A549 (cell line): ENCODE measurements at regions not wholly inside any gene's neighbourhood (a gene's known extent, or its start where the extent isn't known, plus 50 kb on each side); places are given as distances from the start of the nearest gene placed in this dataset.

Source experiments
- ATAC-seq, 2 experiments: fragments of 200-7000 bp in 1 of 2; fragments of >200 bp in 1 of 2; cut with Nextera tagmentation in 1 of 2; cut with Tn5 transposase in 1 of 2; 3 replicates each; pipeline versions ENCODE4 v1.8.0 to v1.9.1; 2018 to 2020; ENCODE audit warnings: mild to moderate bottlenecking in 1 of 2, moderate library complexity in 1 of 2
- CTCF ChIA-PET: fragments of 300-600 bp; sonication (Branson Sonifier 250); formaldehyde crosslinking; extraction: SDS; loops from one replicate; lab custom pipeline; 2021; ENCODE audit warnings: antibody characterized with exemption, inconsistent platforms; lab: Yijun Ruan, JAX
- POLR2A ChIA-PET: fragments of 350-600 bp; formaldehyde crosslinking; extraction: SDS; loops from one replicate; lab custom pipeline; 2021; ENCODE audit warnings: antibody characterized with exemption, inconsistent platforms; lab: Yijun Ruan, JAX
- DNase-seq, 2 experiments: peaks; one replicate each; pipeline versions ENCODE4 v3.0.0 to v3.0.0-alpha.2; 2011 to 2016; ENCODE audit warnings: low read depth in 1 of 2, low spot score in 1 of 2
- FAIRE-seq: peaks from 2 replicates; lab custom pipeline; 2011; peaks lifted over from hg19 to GRCh38; lab: Jason Lieb, UNC
- H3K27ac ChIP-seq, 2 experiments: fragments of >200 bp; sonication (Bioruptor Twin); formaldehyde crosslinking; 3 replicates each; pipeline ENCODE4 v1.5.1; 2016 to 2017
- H3K4me1 ChIP-seq: fragments of >200 bp; sonication (Bioruptor Twin); formaldehyde crosslinking; 3 replicates; pipeline ENCODE4 v1.6.1; 2016
- H3K4me2 ChIP-seq: fragments of >200 bp; sonication (Bioruptor Twin); formaldehyde crosslinking; 3 replicates; pipeline ENCODE4 v1.6.1; 2016
- H3K4me3 ChIP-seq: fragments of >200 bp; sonication (Bioruptor Twin); formaldehyde crosslinking; 3 replicates; pipeline ENCODE4 v1.5.1; 2016
- H3K9me3 ChIP-seq: fragments of >200 bp; sonication (Bioruptor Twin); formaldehyde crosslinking; 3 replicates; pipeline ENCODE4 v1.6.1; 2016
- BHLHE40 ChIP-seq: IDR thresholded peaks from 2 replicates; pipeline ENCODE4 v1.6.1; 2012; ENCODE audit warnings: low read depth, low read length, inconsistent platforms
- CBX8 ChIP-seq: fragments of 200-600 bp; sonication (generic); IDR thresholded peaks from 2 replicates; pipeline ENCODE4 v1.6.1; 2016
- CEBPB ChIP-seq, 2 experiments: fragments of >200 bp in 1 of 2; sonication (Bioruptor Twin) in 1 of 2; formaldehyde crosslinking in 1 of 2; IDR thresholded peaks; 2 replicates each; pipeline ENCODE4 v1.6.1; 2012 to 2016
- EHF ChIP-seq: fragments of 250-450 bp; sonication (Bioruptor Pico); IDR thresholded peaks from 2 replicates; pipeline ENCODE4 v1.5.0; 2020; ENCODE audit warnings: mild to moderate bottlenecking
- EP300 ChIP-seq, 2 experiments: fragments of >200 bp; sonication (Bioruptor Twin); formaldehyde crosslinking; IDR thresholded peaks; 2 replicates in 1 of 2; 3 replicates in 1 of 2; pipeline ENCODE4 v1.6.1; 2016 to 2017
- ESRRA ChIP-seq: fragments of 150-350 bp; IDR thresholded peaks from 2 replicates; pipeline ENCODE4 v1.6.1; 2014; ENCODE audit warnings: mild to moderate bottlenecking, low read length, borderline replicate concordance
- FOSL2 ChIP-seq, 2 experiments: fragments of 450-650 bp in 1 of 2; fragments of >200 bp in 1 of 2; sonication (Bioruptor Twin) in 1 of 2; formaldehyde crosslinking; IDR thresholded peaks; 2 replicates each; pipeline versions ENCODE4 v1.5.0 to v1.6.1; 2016 to 2020; ENCODE audit warnings: mild to moderate bottlenecking in 1 of 2, moderate library complexity in 1 of 2
- FOXS1 ChIP-seq: fragments of 250-450 bp; sonication (Bioruptor Pico); IDR thresholded peaks from 2 replicates; pipeline ENCODE4 v1.5.0; 2020; ENCODE audit warnings: mild to moderate bottlenecking, moderate library complexity
- HDAC2 ChIP-seq: fragments of 200-600 bp; sonication (generic); IDR thresholded peaks from 2 replicates; pipeline ENCODE4 v1.6.1; 2016
- HMGXB4 ChIP-seq: fragments of 250-450 bp; sonication (Bioruptor Pico); IDR thresholded peaks from 2 replicates; pipeline ENCODE4 v1.5.0; 2021; ENCODE audit warnings: mild to moderate bottlenecking, moderate library complexity, borderline replicate concordance
- JUNB ChIP-seq: fragments of >200 bp; sonication (Bioruptor Twin); formaldehyde crosslinking; IDR thresholded peaks from 2 replicates; pipeline ENCODE4 v1.6.1; 2016
- MAFK ChIP-seq: fragments of 450-650 bp; IDR thresholded peaks from 2 replicates; pipeline ENCODE4 v1.6.1; 2014; ENCODE audit not compliant: partially characterized antibody
- MAZ ChIP-seq: fragments of 150-350 bp; IDR thresholded peaks from 2 replicates; pipeline ENCODE4 v1.6.1; 2014; ENCODE audit warnings: antibody characterized with exemption, low read depth, low read length, borderline replicate concordance
- NFE2L2 ChIP-seq: fragments of 150-350 bp; conservative IDR thresholded peaks from 2 replicates; pipeline ENCODE4 v1.6.1; 2014; ENCODE audit warnings: low read length
- NPAS2 ChIP-seq: fragments of 250-450 bp; sonication (Bioruptor Pico); IDR thresholded peaks from 2 replicates; pipeline ENCODE4 v1.8.0; 2022; ENCODE audit warnings: mild to moderate bottlenecking, moderate library complexity, borderline replicate concordance
- NR3C1 ChIP-seq: fragments of >200 bp; sonication (Bioruptor Twin); formaldehyde crosslinking; IDR thresholded peaks from 3 replicates; pipeline ENCODE4 v1.6.1; 2017
- PBX3 ChIP-seq: IDR thresholded peaks from 2 replicates; pipeline ENCODE4 v1.6.1; 2012
- PHF8 ChIP-seq: fragments of 200-600 bp; sonication (generic); IDR thresholded peaks from 2 replicates; pipeline ENCODE4 v1.6.1; 2016; ENCODE audit warnings: low read depth, mild to moderate bottlenecking, antibody characterized with exemption, moderate library complexity, borderline replicate concordance
- POLR2A ChIP-seq: IDR thresholded peaks from 2 replicates; pipeline ENCODE4 v1.6.1; 2012; ENCODE audit warnings: mild to moderate bottlenecking, low read length
- POLR2AphosphoS2 ChIP-seq: conservative IDR thresholded peaks from 2 replicates; pipeline ENCODE4 v1.6.1; 2012; ENCODE audit warnings: low read length, improper control_type of control experiment, inconsistent platforms
- RARB ChIP-seq: fragments of 250-450 bp; sonication (Bioruptor Pico); IDR thresholded peaks from 2 replicates; pipeline ENCODE4 v1.8.0; 2021; ENCODE audit warnings: mild to moderate bottlenecking, moderate library complexity
- SMC3 ChIP-seq: fragments of >200 bp; sonication (Bioruptor Twin); formaldehyde crosslinking; IDR thresholded peaks from 3 replicates; pipeline ENCODE4 v1.6.1; 2018; ENCODE audit warnings: inconsistent platforms
- SREBF2 ChIP-seq: fragments of 450-650 bp; IDR thresholded peaks from 2 replicates; pipeline ENCODE4 v1.6.1; 2014; ENCODE audit warnings: mild to moderate bottlenecking, moderate library complexity
- TP53 ChIP-seq: fragments of 250-450 bp; sonication (Bioruptor Pico); IDR thresholded peaks from 2 replicates; pipeline ENCODE4 v1.5.0; 2021; ENCODE audit warnings: mild to moderate bottlenecking, moderate library complexity
- ZNF302 ChIP-seq: fragments of 250-450 bp; sonication (Bioruptor Pico); IDR thresholded peaks from 2 replicates; pipeline ENCODE4 v1.9.0; 2021; ENCODE audit warnings: inconsistent platforms, mild to moderate bottlenecking, moderate library complexity
- ZSCAN20 ChIP-seq: fragments of 250-450 bp; sonication (Bioruptor Pico); IDR thresholded peaks from 2 replicates; pipeline ENCODE4 v1.8.0; 2022; ENCODE audit warnings: mild to moderate bottlenecking, moderate library complexity
- WGBS: methylation state at CpG from one replicate; pipeline ENCODE4 v1.1.6; 2017; ENCODE audit errors: missing lambda C conversion rate; 5-methylcytosine and 5-hydroxymethylcytosine counted together
- TF ChIP-seq, protein P1 (sequence below): fragments of 150-350 bp; IDR thresholded peaks from 2 replicates; pipeline ENCODE4 v1.6.1; 2014; ENCODE audit warnings: low read depth, mild to moderate bottlenecking, low read length
- TF ChIP-seq, protein P2 (sequence below): fragments of 200-600 bp; sonication (generic); IDR thresholded peaks from 2 replicates; pipeline ENCODE4 v1.6.1; 2016; ENCODE audit warnings: antibody characterized with exemption, mild to moderate bottlenecking, moderate library complexity

DNA sequence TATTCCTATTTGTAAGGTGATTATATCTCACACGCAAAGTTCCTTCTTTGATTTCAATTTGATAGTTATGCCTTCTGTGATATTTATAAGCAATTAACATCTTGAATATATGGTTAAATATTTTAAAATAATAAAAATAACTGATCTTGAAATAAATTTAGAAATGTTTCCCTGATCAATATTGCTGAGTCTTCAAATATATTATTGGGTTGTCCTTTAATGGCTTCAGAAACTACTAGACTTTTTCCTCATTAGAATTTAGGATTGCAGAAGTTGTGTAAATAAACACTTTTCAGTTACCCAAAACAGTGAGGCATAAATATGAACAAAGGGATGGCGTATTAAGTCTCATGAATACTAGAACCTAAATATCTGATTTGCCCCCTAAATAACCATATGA is 252.3 kb upstream of the PRR20A start:
- no peak for FAIRE-seq
- H3K4me3 ChIP-seq = no peak overlapping the region

DNA sequence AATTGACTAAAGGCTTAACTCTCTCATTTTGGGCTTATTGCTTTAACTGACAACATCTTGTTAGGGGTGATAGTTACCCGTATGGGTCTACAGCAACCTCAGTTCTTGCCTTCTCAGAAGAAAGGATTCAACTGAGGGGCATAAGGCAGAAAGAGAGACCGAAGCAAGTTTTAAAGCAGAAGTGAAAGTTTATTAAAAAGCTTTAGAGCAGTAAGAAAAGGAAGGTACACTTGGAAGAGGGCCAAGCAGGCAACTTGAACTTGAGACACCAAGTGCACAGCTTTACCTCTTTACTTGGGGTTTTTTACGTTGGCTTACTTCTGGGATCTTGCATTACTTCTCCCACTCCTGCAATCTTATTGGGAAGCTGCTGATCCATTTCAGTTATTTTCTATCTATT is 246.9 kb upstream of the PRR20A start:
- POLR2A ChIA-PET = no interaction called here
- 14% methylated on average over 3 of the region's 3 CpGs for WGBS
- DNase-seq = no peak

More for the DNA sequence above, 252.3 kb upstream of the PRR20A start:
- POLR2A ChIA-PET = no interaction called here
- 19% methylated on average over 2 of the region's 2 CpGs for WGBS
- no peak for ATAC-seq
- CTCF ChIA-PET = no interaction called here
- Histone ChIP-seq H3K9me3 (no peaks in the 10 kb centered on the region), H3K27ac (no peak overlapping the region), H3K4me2 (no peak overlapping the region), H3K4me1 (no peaks in the 10 kb centered on the region)
- DNase-seq = no peak
- no peak for TF ChIP-seq NFE2L2
- TF ChIP-seq, protein P1, sequence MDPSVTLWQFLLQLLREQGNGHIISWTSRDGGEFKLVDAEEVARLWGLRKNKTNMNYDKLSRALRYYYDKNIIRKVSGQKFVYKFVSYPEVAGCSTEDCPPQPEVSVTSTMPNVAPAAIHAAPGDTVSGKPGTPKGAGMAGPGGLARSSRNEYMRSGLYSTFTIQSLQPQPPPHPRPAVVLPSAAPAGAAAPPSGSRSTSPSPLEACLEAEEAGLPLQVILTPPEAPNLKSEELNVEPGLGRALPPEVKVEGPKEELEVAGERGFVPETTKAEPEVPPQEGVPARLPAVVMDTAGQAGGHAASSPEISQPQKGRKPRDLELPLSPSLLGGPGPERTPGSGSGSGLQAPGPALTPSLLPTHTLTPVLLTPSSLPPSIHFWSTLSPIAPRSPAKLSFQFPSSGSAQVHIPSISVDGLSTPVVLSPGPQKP = no peak
- TF ChIP-seq, protein P2, sequence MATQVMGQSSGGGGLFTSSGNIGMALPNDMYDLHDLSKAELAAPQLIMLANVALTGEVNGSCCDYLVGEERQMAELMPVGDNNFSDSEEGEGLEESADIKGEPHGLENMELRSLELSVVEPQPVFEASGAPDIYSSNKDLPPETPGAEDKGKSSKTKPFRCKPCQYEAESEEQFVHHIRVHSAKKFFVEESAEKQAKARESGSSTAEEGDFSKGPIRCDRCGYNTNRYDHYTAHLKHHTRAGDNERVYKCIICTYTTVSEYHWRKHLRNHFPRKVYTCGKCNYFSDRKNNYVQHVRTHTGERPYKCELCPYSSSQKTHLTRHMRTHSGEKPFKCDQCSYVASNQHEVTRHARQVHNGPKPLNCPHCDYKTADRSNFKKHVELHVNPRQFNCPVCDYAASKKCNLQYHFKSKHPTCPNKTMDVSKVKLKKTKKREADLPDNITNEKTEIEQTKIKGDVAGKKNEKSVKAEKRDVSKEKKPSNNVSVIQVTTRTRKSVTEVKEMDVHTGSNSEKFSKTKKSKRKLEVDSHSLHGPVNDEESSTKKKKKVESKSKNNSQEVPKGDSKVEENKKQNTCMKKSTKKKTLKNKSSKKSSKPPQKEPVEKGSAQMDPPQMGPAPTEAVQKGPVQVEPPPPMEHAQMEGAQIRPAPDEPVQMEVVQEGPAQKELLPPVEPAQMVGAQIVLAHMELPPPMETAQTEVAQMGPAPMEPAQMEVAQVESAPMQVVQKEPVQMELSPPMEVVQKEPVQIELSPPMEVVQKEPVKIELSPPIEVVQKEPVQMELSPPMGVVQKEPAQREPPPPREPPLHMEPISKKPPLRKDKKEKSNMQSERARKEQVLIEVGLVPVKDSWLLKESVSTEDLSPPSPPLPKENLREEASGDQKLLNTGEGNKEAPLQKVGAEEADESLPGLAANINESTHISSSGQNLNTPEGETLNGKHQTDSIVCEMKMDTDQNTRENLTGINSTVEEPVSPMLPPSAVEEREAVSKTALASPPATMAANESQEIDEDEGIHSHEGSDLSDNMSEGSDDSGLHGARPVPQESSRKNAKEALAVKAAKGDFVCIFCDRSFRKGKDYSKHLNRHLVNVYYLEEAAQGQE = no peak
- no peak for TF ChIP-seq CEBPB (IDR thresholded peaks at IDR 0.05)
- TF ChIP-seq MAFK = peak; percentile 28
- TF ChIP-seq BHLHE40 = no peak
- TF ChIP-seq HMGXB4 (CRISPR knock-in tag) = no peak
- no peak for TF ChIP-seq EP300 (IDR thresholded peaks at IDR 0.05)

GRCh38 chr13:56900549-56901279 is 240.0 kb upstream of the PRR20A start:
- no peak overlapping the region for H3K4me2 ChIP-seq
- CTCF ChIA-PET = no interaction called here
- no peak overlapping the region for H3K4me3 ChIP-seq
- no peak for DNase-seq
- H3K4me1 ChIP-seq = no peaks in the 10 kb centered on the region
- no peak for ATAC-seq
- WGBS = 47% methylated on average over 3 of the region's 30 CpGs
- POLR2A ChIA-PET = no interaction called here
- FAIRE-seq = no peak
- no peak overlapping the region for H3K27ac ChIP-seq
- no peaks in the 10 kb centered on the region for H3K9me3 ChIP-seq
- TF ChIP-seq FOXS1 (CRISPR knock-in tag) = no peak
- TF ChIP-seq SREBF2 = no peak
- no peak for TF ChIP-seq PBX3
- no peak for TF ChIP-seq POLR2AphosphoS2
- no peak for TF ChIP-seq JUNB
- TF ChIP-seq NR3C1 = no peak
- TF ChIP-seq POLR2A = no peak
- no peak for TF ChIP-seq RARB (CRISPR knock-in tag)
- no peak for TF ChIP-seq ESRRA
- TF ChIP-seq ZSCAN20 (CRISPR knock-in tag) = no peak
- TF ChIP-seq BHLHE40 = no peak
- TF ChIP-seq, protein P1 = no peak
- TF ChIP-seq SMC3 = no peak

More for the DNA sequence above, 246.9 kb upstream of the PRR20A start:
- ATAC-seq (no peak), FAIRE-seq (no peak)
- no peaks in the 10 kb centered on the region for H3K4me1 ChIP-seq
- H3K27ac ChIP-seq = no peak overlapping the region
- H3K4me3 ChIP-seq = no peak overlapping the region
- CTCF ChIA-PET = no interaction called here
- no peak overlapping the region for H3K4me2 ChIP-seq
- no peaks in the 10 kb centered on the region for H3K9me3 ChIP-seq
- TF ChIP-seq PHF8 (no peak), ZNF302 (CRISPR knock-in tag) (no peak), NPAS2 (CRISPR knock-in tag) (no peak), MAZ (no peak), CEBPB (IDR thresholded peaks at IDR 0.05) (no peak), RARB (CRISPR knock-in tag) (no peak), HDAC2 (no peak), FOSL2 (IDR thresholded peaks at IDR 0.05) (no peak), FOSL2 (CRISPR knock-in tag; IDR thresholded peaks at IDR 0.05) (no peak), TP53 (CRISPR knock-in tag) (no peak), JUNB (no peak), CBX8 (no peak), FOXS1 (CRISPR knock-in tag) (no peak), EP300 (IDR thresholded peaks at IDR 0.05) (no peak), SMC3 (no peak), SREBF2 (no peak), EHF (CRISPR knock-in tag) (no peak)
- TF ChIP-seq, all 56 proteins: peak for 0
